Ishikawa (cell line): ENCODE measurements at regions not wholly inside any gene's neighbourhood (a gene's known extent, or its start where the extent isn't known, plus 50 kb on each side); places are given as distances from the start of the nearest gene placed in this dataset.

Experiments used
- CEBPB ChIP-seq: IDR thresholded peaks from 2 replicates; pipeline ENCODE4 v1.6.1; 2012
- EP300 ChIP-seq: IDR thresholded peaks from 2 replicates; pipeline ENCODE4 v1.6.1; 2012; ENCODE audit warnings: borderline replicate concordance
- FOXM1 ChIP-seq: IDR thresholded peaks from 2 replicates; pipeline ENCODE4 v1.6.1; 2012; ENCODE audit warnings: low read depth, borderline replicate concordance
- MAX ChIP-seq: IDR thresholded peaks from 2 replicates; pipeline ENCODE4 v1.6.1; 2012
- NFIC ChIP-seq: IDR thresholded peaks from 2 replicates; pipeline ENCODE4 v1.6.1; 2012
- RAD21 ChIP-seq: IDR thresholded peaks from 2 replicates; pipeline ENCODE4 v1.6.1; 2012; ENCODE audit warnings: low read depth
- REST ChIP-seq: IDR thresholded peaks from 2 replicates; pipeline ENCODE4 v1.6.1; 2012; ENCODE audit warnings: low read depth, mild to moderate bottlenecking
- TAF1 ChIP-seq: IDR thresholded peaks from 2 replicates; pipeline ENCODE4 v1.6.1; 2012; ENCODE audit warnings: low read depth, mild to moderate bottlenecking
- TCF12 ChIP-seq: IDR thresholded peaks from 2 replicates; pipeline ENCODE4 v1.6.1; 2012; ENCODE audit warnings: low read depth
- TEAD4 ChIP-seq: IDR thresholded peaks from 2 replicates; pipeline ENCODE4 v1.6.1; 2012
- USF1 ChIP-seq: IDR thresholded peaks from 2 replicates; pipeline ENCODE4 v1.6.1; 2012
- YY1 ChIP-seq: IDR thresholded peaks from 2 replicates; pipeline ENCODE4 v1.6.1; 2012; ENCODE audit warnings: low read depth
- ZBTB7A ChIP-seq: IDR thresholded peaks from 2 replicates; pipeline ENCODE4 v1.6.1; 2012; ENCODE audit warnings: low read depth

GRCh38 chr13:54606944-54607343, 1578.3 kb downstream of the OLFM4 start:
- TF ChIP-seq FOXM1 = no peak
- TF ChIP-seq RAD21 = no peak
- TF ChIP-seq TCF12 = no peak
- no peak for TF ChIP-seq TEAD4
- TF ChIP-seq TAF1 = no peak
- TF ChIP-seq CEBPB = no peak
- no peak for TF ChIP-seq REST
- TF ChIP-seq ZBTB7A = no peak
- TF ChIP-seq YY1 = no peak
- TF ChIP-seq USF1 = no peak
- TF ChIP-seq EP300 = no peak
- TF ChIP-seq NFIC = no peak
- no peak for TF ChIP-seq MAX
